Ovary (tissue), 7 donors: ENCODE measurements at regions not wholly inside any gene's neighbourhood (a gene's known extent, or its start where the extent isn't known, plus 50 kb on each side); places are given as distances from the start of the nearest gene placed in this dataset.

ENCODE experiments used
- DNase-seq, 5 donors: peaks; one replicate each; pipeline ENCODE4 v3.0.0-alpha.2; 2019 to 2020
- H3K27ac ChIP-seq, 2 donors: fragments of 200-600 bp; one replicate each; pipeline versions ENCODE4 v1.5.1 to v1.8.0; 2019 to 2022
- H3K27me3 ChIP-seq: fragments of 200-600 bp; one replicate; pipeline ENCODE4 v1.8.0; 2022
- H3K36me3 ChIP-seq: fragments of 200-600 bp; sonication (generic); one replicate; pipeline ENCODE4 v1.5.1; 2019
- H3K4me1 ChIP-seq: one replicate; pipeline ENCODE4 v1.8.1; 2013; ENCODE audit warnings: mild to moderate bottlenecking, moderate library complexity; ENCODE audit not compliant: insufficient read depth
- H3K4me3 ChIP-seq: fragments of 200-600 bp; sonication (generic); one replicate; pipeline ENCODE4 v1.5.1; 2017
- H3K9me3 ChIP-seq, 2 donors: fragments of 200-600 bp in 1 of 2; sonication (generic) in 1 of 2; one replicate each; pipeline versions ENCODE4 v1.5.1 to v1.8.1; 2013 to 2019; ENCODE audit warnings: mild to moderate bottlenecking in 1 of 2, moderate library complexity in 1 of 2
- CTCF ChIP-seq, 3 donors: fragments of 450-650 bp in 2 of 3; fragments of 200-600 bp in 1 of 3; IDR thresholded peaks; one replicate each; pipeline versions ENCODE4 v1.5.1 to v1.8.0; 2016 to 2022; ENCODE audit warnings: antibody characterized with exemption in 3 of 3, mild to moderate bottlenecking in 1 of 3
- EP300 ChIP-seq: sonication (generic); formaldehyde crosslinking; IDR thresholded peaks from one replicate; pipeline ENCODE4 v1.6.1; 2017; ENCODE audit warnings: antibody characterized with exemption
- POLR2A ChIP-seq: fragments of 450-650 bp; IDR thresholded peaks from one replicate; pipeline ENCODE4 v1.6.1; 2017; ENCODE audit warnings: antibody characterized with exemption, mild to moderate bottlenecking, moderate library complexity
- WGBS, 3 donors: extraction: QIAGEN DNeasy Blood & Tissue Kit in 1 of 3; methylation state at CpG; one replicate each; pipeline versions ENCODE4 v1.1.5 to v1.1.7; 2013 to 2017; 5-methylcytosine and 5-hydroxymethylcytosine counted together
- intact Hi-C, 4 donors: fragments of 100-400 bp; cut with DNase I; formaldehyde crosslinking; loops; one replicate each; pipeline versions ENCODE4 v1.11.0 to v1.15.1; 2022 to 2023
- donor health status: DM: no; HTN: no; CAD: no; lungs with moderate emphysema.
- donor health status: DM: no; HTN: no; CAD: no.
- donor health status: Bipolar disorder and iron deficiency.
- donor health status: DM: no; HTN: no; CAD: no.
- donor health status: DM: yes; HTN: yes; CAD: no.

GRCh38 chr1:22317920-22318243 lies 133.8 kb upstream of the ZBTB40 start:
- no peaks in the 10 kb centered on the region for H3K36me3 ChIP-seq
- intact Hi-C loops: no loop called here
- WGBS, 3 donors: 95 to 99% (median 99%) methylated on average over 3 of the region's 3 CpGs
- H3K27me3 ChIP-seq: no peaks in the 10 kb centered on the region
- DNase-seq: no peak
- no peak for TF ChIP-seq POLR2A
- H3K27ac ChIP-seq: no peak overlapping the region
- H3K9me3 ChIP-seq: no peaks in the 10 kb centered on the region
- H3K4me3 ChIP-seq: no peak overlapping the region
- no peaks in the 10 kb centered on the region for H3K4me1 ChIP-seq

DNA sequence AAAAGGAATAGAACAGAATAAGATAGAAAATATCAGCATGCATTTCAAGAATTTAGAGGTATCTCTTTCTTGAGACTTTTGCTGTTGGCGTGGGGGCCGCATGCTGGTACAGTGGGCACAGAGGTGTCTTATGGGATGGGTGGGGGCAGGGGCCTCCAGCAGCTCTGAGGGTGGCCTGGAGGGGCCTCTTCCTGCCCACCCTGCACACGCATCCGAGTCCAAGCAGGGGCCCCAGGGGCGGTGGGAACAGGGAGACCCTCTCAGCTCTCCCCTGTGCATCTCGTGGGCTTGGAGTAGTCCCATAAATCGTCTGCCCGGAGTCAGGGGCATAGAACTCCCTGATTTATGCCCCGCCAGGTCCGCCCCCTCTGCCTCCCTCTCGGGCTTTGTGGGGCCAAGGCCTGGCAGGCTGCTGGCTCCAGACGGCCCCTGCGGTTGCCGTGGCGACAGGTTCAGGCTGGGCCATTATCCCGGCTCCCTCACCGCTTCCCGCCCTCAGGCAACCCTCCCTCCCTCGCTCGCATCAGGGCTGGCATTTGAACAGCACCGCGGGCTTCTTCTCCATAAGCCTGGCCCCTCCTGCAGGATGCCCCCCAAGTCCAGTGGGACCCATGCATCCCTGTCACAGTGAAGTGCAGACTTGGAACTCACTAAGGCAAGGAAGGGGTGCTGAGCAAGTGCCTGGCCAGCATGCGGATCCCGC lies 133.2 kb upstream of the ZBTB40 start:
- Histone ChIP-seq H3K4me1 (no peaks in the 10 kb centered on the region), H3K4me3 (no peak overlapping the region), H3K27ac (no peak overlapping the region), H3K9me3 (no peaks in the 10 kb centered on the region), H3K36me3 (no peaks in the 10 kb centered on the region), H3K27me3 (no peaks in the 10 kb centered on the region)
- WGBS, 3 donors: 26 to 30% (median 28%) methylated on average over 24 of the region's 24 CpGs
- intact Hi-C loops: no loop called here
- peak in 2 of 5 donors; percentile 59 to 74 for DNase-seq
- no peak for TF ChIP-seq EP300
- TF ChIP-seq POLR2A: no peak
- no peak for TF ChIP-seq CTCF (IDR thresholded peaks at IDR 0.05)

DNA sequence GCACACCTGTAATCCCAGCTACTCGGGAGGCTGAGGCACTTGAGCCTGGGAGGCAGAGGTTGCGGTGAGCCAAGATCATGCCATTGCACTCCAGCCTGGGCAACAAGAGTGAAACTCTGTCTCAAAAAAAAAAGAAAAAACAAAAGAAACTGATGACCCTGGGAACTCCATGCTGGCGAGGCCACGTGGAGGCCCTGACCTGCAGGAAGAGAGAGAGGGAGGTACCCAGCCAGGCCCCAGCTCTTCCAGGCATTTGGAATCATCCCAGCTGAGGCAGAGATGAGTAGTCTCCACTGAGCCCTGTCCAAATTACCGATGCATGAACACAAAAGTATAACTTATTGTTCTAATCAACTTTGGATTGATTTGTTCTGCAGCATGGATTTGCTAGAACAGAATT lies 132.0 kb upstream of the ZBTB40 start:
- Histone ChIP-seq H3K27ac (no peak overlapping the region), H3K27me3 (no peaks in the 10 kb centered on the region), H3K4me3 (no peak overlapping the region), H3K4me1 (no peaks in the 10 kb centered on the region), H3K36me3 (no peaks in the 10 kb centered on the region), H3K9me3 (no peaks in the 10 kb centered on the region)
- intact Hi-C loops: no loop called here
- WGBS, 3 donors: 78 to 84% (median 82%) methylated on average over 5 of the region's 5 CpGs
- DNase-seq: no peak
- TF ChIP-seq CTCF (IDR thresholded peaks at IDR 0.05) (no peak), POLR2A (no peak), EP300 (no peak)

DNA sequence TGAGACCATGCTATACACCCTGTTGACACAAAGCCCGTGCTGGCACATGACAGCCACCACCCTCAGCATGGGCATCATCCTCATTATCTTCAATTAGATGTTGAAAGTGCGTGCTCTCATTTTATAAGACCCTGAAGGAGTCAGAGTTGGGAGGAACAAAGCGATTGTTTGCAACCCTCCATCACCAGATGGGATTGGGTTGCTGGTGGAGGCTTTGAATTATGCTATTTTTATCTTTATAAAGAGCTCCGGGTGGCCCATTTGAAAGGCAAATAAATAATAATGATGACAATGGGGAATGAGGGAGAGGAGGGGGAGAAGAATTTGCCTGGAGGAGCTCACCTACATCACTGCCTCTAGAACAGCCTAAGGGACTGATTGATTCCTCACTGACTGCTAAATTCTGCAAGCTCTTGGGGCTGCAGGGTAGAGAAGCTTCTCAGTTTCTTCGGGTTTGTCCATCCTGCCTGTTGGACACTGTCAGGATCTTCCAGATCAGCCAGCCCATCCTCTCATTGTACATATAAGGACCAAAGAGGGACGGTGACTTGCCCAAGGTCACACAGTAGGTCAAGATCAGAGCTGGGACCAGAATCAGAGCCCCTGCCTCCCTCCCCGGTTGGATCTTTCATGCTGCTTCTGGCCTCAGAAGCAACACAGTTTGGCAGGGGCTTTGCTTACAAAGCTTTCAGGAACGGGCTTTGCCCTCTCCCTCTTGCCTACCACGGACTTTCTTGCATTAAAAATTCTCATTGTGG lies 130.9 kb upstream of the ZBTB40 start:
- 33 to 34% (median 33%) methylated on average over 9 of the region's 9 CpGs for WGBS, 3 donors

More for the DNA sequence above, 130.9 kb upstream of the ZBTB40 start:
- Histone ChIP-seq H3K27ac (no peak overlapping the region), H3K4me3 (no peak overlapping the region), H3K9me3 (no peaks in the 10 kb centered on the region), H3K27me3 (no peaks in the 10 kb centered on the region), H3K4me1 (no peaks in the 10 kb centered on the region), H3K36me3 (no peaks in the 10 kb centered on the region)
- intact Hi-C loops: no loop called here
- DNase-seq: no peak
- TF ChIP-seq CTCF (IDR thresholded peaks at IDR 0.05) (no peak), EP300 (no peak), POLR2A (no peak)
